Stomach (tissue), 4 donors: ENCODE measurements at regions not wholly inside any gene's neighbourhood (a gene's known extent, or its start where the extent isn't known, plus 50 kb on each side); places are given as distances from the start of the nearest gene placed in this dataset.

Source experiments
- EP300 ChIP-seq: sonication (generic); formaldehyde crosslinking; IDR thresholded peaks from one replicate; pipeline ENCODE4 v1.6.1; 2017; ENCODE audit warnings: antibody characterized with exemption
- POLR2A ChIP-seq, 4 donors: fragments of 450-650 bp; IDR thresholded peaks; one replicate each; pipeline ENCODE4 v1.6.1; 2016; ENCODE audit warnings: antibody characterized with exemption in 4 of 4, control low read depth in 2 of 4, mild to moderate bottlenecking in 1 of 4, moderate library complexity in 1 of 4
- TF ChIP-seq, protein P1 (sequence below), 7 experiments: fragments of 450-650 bp in 4 of 7; fragments of 200-600 bp in 3 of 7; sonication (generic) in 3 of 7; IDR thresholded peaks; one replicate each; pipeline ENCODE4 v1.5.1; 2016 to 2019; ENCODE audit warnings: antibody characterized with exemption in 7 of 7, control low read depth in 2 of 7, mild to moderate bottlenecking in 1 of 7

DNA sequence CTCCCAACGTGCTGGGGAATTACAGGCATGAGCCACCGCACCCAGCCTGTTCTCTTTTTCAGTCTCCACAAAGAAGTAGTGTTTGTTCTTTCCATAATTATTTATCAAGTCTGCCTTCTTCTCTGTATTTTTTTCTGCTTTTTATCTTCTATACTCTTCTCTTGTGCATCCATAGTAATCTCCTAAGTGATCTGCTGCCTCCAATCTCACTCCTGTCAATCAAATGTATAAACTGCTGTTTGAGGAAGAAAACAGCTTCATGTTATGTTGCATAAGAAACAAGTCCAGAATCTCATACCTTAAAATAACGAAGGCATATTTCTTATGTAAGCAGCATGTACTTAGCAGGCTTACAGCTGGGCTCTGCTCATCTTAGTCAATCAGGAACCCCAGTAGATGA is 801.6 kb upstream of the NR2F2 start:
- TF ChIP-seq, protein P1, sequence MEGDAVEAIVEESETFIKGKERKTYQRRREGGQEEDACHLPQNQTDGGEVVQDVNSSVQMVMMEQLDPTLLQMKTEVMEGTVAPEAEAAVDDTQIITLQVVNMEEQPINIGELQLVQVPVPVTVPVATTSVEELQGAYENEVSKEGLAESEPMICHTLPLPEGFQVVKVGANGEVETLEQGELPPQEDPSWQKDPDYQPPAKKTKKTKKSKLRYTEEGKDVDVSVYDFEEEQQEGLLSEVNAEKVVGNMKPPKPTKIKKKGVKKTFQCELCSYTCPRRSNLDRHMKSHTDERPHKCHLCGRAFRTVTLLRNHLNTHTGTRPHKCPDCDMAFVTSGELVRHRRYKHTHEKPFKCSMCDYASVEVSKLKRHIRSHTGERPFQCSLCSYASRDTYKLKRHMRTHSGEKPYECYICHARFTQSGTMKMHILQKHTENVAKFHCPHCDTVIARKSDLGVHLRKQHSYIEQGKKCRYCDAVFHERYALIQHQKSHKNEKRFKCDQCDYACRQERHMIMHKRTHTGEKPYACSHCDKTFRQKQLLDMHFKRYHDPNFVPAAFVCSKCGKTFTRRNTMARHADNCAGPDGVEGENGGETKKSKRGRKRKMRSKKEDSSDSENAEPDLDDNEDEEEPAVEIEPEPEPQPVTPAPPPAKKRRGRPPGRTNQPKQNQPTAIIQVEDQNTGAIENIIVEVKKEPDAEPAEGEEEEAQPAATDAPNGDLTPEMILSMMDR (IDR thresholded peaks at IDR 0.05) = no peak
- TF ChIP-seq EP300 (no peak), POLR2A (IDR thresholded peaks at IDR 0.05) (no peak)
